HG03354 (cell line): ENCODE measurements at regions not wholly inside any gene's neighbourhood (a gene's known extent, or its start where the extent isn't known, plus 50 kb on each side); places are given as distances from the start of the nearest gene placed in this dataset.
"Not testable (repeated sequence)": the region's sequence is repeated elsewhere in the genome, so short reads cannot be mapped to it uniquely, and the experiment has no call there.

ENCODE experiments used
- ATAC-seq: cut with Tn5 transposase; IDR thresholded peaks from one replicate; pipeline ENCODE4 v1.9.1; 2021; ENCODE audit warnings: mild to moderate bottlenecking; ENCODE audit not compliant: unreplicated experiment, poor library complexity, severe bottlenecking

DNA sequence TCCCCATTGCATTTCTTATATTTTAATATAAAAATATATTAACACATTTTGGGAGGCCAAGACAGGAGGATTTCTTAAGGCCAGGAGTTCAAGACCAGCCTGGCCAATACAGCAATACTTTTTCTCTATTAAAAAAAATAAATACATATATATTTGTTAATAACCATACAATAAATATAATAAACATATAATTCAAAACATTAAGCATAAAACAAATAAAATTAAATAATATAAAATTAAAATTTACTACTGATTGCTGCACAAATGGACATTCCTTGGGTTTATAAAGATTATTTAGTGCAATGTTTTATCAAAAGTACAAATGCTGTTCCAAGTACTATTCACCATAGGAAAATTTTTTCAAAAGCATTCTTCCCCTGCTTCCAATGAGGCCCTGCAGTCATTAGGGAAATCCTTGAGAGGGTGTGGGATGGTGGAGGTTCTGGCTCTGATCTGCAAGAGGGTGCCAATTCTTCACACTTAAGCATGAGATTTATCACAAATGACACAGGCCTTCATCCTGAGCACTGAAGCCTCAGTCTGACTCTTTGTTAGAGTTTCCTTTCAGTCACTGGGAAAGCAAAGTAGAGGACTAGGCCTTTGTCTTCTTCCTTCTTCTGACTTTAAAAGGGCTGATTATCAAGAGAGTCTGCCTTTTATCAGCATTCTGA is 596.7 kb downstream of the EPM2A start:
- ATAC-seq = no peak

DNA sequence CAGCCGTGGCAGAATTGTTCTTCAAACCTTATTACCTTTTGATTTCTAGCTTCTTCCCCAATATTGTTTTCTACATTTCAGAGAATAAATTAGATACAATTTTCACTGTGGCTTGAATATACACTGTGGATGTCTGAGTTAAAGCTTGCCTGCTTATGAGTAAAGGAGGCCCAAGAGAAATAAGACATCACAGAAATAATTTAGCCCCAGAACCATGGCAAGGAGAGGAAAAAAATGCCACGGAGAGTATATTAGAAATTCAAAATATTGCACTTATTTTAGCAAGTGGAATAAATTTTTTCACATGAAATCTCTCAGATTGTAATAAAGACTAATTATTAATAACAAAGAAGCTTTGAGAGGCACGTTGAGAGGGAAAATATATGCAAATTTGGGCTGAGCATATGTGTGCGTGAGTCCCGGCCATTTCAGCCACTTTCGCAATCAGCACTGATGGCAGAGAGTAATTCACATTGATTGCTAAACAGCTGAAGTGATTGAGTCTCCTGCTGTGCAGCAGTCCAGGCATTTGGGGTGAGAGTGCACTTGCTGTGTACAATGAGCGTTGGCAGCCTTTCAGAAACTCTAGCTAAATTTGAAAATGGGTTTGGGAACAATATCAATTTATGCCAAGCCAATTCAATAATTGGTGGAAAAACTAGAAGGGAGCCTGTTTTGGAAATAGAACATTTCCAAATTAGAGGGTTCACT is 596.0 kb downstream of the EPM2A start:
- ATAC-seq = no peak

DNA sequence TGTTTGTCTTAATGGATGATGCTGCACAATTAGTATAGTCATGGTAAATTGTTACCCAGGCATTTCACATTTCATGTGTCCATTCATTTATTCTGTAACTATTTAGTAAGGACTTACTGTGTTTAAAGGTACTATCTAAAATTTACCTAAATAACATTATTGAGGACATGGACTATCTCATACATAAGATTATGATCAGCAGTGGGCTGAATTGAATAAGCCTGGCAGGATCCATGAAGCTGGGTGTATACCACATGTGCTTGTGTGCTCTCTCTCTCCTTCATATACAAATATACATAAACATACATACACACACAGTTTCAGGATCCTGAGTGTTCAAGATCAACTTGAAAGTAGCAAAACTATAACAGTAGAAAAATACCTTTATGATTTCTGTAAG is 595.4 kb downstream of the EPM2A start:
- ATAC-seq = no peak

DNA sequence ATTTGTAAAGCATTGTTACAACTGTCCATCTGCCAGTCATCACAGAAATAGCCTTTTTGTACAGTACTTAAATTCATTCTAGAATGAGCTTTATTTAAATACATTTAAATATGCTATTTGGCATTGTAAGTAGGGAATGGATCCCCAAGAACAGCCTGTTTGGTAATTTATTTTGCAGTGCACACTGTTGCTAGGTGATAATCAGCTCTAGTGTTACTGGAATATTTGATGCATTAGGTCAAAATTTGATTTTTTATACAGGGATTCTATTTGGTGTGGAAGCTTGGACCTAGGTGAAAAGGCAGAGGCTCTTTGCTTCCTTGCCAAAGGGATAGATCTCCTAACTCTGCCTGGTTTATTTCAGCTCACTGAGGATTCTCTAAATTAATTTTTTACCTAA is 593.7 kb downstream of the EPM2A start:
- ATAC-seq = no peak

DNA sequence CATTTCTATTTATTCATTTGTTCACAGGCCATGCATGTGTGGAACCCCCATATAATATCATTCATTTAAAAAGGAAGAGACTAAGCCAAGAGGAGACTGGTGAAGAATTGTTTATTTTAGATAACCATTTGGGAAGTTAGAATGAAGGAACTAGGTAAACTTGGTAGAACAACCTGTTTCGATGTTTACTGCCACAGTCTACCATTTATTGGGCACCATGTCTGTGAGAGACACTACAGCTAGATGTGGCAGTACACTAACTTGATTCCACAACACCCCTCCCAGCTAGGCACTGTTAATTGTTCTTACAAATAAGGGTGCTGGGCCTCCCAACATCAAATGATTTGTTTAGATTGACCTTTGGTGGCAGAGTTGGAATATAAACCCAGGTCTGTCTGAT is 592.4 kb downstream of the EPM2A start:
- ATAC-seq = no peak

DNA sequence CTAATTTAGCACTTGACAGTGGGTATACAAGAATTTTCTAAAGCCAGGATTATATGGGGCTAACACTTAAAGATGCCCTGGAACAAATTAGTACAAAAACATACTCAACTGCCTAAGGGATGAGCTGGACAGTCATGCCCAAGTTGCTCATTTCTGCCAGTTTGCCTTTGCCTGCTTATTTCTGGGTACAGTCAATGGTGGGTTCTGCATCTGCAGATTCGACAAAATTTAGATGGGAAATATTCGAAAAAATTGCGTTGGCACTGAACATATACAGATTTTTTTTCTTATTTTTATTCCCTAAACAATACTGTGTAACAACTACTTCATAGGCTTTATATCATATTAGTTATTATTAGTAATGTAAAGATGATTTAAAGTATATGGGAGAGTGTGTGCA is 591.9 kb downstream of the EPM2A start:
- ATAC-seq = no peak

DNA sequence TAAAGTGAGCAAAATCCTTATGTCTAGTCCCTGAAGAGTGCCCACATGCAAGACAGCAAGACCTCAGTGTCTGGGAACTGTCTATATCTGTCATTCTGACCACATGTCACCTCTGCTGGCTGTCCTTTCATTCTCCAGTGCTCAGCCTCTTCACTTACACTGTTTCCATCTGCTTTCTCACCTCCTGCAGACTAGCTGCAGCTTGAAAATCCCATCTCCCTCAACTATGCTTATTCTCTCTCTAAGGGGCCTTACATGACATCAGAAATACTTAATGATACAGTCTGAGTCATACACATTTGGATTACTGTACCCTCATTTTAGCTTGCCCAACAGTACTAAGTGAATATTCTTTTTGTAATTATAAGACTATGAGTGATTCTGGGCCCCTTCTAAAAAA is 587.8 kb downstream of the EPM2A start:
- no peak for ATAC-seq

DNA sequence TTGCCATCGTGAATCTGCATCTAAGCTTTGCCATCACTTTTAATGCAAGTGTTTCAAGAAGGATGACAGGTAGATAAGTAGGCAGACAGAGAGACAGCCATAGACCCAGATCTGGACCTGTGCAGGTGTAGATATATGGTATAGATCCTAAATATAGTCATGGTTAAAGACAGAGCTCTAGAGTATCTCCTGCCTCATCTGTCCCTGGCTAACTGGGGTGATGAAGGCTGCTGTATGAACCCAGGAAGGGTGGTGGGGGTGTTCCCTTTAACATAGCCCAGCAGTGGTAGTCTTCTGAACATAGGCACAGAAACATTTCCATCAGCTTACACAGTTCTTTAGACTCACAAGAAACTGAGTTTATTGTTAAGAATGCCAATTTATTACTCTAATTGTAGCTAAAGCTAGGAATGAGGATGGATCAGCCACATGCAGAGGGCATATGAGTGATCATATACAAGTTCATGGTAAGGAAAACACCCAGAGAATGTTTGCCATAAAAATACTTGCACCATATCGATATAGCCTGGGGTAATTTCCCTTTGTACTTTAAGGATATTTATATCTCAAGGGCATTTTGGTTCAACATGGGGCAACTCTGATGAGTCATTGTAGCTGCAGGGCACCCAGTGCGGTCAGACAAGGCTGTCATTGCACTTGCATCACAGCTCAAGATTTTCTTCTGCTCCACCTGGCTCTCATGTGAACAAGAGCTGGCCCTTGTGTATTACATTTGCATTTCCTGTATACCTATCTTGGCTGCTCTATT is 587.2 kb downstream of the EPM2A start:
- no peak for ATAC-seq

DNA sequence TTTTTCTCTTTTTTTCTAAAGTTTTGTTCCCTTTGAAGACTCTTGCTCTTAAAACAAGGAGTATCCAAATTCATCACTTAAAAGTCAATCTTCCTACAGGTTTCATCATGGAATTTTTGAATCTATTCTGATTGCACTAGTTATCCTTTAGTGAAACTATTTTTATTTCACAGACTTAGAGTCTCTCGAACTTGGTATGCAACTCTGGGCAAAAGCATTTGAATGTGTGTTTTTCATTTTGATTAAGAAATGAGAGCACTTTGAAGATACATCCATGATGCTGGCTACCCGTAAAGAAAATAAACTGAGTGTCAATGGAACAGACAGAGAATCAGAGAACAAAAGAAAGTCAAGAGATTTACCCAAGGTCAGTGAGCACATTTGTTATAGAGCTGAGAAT is 586.5 kb downstream of the EPM2A start:
- no peak for ATAC-seq

DNA sequence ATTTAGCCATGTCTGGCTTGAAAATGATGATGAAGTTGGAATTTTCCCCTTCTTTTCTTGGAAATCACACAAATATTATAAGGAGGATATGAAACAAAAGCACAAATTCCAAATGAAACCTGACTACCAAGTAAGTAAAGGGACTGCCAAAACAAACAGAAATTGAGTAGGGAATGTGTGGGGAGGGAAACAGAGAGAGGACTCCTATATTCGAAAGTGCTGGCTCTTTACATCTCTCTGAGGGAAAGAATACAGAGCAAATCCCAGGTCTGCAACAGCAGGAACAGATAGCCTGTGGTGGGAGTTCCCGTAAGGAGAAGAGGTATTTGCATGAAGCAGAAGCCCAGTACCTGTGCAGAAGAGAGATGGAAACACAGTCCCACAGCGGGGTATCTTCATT is 583.7 kb downstream of the EPM2A start:
- ATAC-seq = no peak

DNA sequence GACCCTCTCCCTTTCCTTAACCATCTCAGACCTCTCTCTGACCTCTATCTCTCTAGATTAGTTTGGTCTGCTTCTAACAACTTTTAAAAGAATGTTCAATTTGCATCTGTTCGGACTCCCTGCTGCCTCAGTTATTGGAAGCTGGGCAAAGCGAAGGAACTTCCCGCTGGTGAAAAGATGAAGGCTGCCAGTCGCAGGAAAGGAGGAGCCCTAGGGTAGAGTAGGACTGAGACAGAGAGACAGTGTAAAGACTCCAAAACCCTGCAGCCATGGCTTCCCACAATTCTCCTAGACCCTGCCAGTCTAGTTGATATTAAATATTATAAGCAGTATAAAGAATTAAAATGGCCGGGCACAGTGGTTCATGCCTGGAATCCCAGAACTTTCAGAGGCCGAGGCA is 581.8 kb downstream of the EPM2A start:
- no peak for ATAC-seq

DNA sequence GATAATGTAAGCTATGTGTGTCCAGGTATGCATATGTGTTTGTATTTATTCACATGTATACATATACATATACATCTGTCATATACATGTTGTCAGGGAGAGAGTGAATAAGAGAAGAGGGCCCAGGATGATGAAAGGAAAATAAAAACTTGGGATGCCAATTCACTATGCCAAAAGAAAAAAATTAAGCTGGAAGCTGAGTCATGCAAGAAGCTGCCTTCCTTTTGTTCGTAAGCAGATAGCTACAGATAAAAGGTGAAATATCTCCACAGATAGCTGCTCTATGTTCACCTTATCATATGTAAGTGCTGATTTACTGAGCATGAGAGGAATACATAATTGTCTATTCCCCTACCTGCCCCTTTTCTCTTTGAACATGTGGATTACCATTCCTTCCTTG is 579.9 kb downstream of the EPM2A start:
- no peak for ATAC-seq

DNA sequence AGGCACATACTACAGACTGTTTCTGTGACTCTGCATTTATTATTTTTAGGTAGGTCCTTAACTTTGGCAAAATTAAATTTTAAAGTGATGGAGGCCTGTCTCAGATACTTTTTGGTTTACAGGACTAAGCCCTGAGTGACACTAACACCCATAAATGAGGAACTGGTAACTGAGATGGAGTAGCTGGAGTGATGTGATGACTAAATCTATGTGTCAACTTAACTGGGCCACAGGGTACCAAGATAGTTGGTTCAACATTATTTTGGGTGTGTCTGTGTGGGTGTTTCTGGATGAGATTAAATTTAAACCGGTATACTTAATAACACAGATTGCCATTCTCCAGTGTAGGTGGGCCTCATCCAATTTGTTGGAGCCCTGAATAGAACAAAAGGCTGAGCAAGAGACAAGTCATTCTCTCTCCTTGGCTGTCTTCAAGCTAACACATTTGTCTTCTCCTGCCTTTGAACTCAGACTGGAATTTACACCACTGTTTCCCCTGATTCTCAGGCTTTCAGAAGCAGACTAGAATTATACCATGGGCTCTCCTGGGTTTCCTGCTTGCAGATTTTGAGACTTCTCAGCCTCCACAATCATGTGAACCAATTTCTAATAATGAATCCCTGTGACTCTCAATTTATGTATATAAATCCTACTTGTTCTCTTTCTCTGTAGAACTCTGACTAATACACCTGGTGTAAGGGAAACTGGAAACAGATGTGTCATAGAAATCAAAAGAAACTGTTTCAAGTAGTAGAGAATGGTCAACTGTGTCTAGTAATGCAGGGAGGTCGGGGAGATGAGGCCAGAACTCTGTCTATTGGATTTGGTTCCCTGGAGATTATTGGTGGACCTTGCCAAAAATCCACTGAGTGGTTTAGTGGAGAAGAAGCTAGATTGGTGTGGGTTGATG is 579.2 kb downstream of the EPM2A start:
- no peak for ATAC-seq

DNA sequence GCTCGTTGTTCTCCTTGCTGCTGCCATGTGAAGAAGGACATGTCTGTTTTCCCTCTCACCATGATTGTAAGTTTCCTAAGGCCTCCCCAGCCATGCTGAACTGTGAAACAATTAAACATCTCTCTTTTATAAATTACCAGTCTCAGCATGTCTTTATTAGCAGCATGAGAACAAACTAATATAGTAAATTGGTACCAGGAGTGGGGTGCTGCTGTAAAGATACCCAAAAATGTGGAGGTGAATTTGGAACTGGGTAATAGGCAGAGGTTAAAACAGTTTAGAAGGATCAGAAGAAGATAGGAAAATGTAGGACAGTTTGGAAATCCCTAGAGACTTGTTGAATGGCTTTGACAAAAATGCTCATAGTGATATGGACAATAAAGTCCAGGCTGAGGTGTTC is 576.7 kb downstream of the EPM2A start:
- ATAC-seq = not testable (repeated sequence)

DNA sequence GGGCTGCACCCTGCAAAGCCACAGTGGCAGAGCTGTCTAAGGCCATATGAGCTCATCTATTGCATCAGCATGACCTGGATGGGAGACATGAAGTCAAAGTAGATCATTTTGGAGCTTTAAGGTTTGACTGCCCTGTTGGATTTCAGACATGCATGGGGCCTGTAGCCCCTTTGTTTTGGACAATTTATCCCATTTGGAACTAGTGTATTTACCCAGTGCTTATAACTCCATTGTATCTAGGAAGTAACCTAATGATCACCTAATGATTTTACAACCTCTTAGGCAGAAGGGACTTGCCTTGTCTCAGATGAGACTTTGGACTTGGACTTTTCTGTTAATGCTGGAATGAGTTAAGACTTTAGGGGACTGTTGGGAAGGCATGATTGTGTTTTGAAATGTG is 575.4 kb downstream of the EPM2A start:
- ATAC-seq = no peak

DNA sequence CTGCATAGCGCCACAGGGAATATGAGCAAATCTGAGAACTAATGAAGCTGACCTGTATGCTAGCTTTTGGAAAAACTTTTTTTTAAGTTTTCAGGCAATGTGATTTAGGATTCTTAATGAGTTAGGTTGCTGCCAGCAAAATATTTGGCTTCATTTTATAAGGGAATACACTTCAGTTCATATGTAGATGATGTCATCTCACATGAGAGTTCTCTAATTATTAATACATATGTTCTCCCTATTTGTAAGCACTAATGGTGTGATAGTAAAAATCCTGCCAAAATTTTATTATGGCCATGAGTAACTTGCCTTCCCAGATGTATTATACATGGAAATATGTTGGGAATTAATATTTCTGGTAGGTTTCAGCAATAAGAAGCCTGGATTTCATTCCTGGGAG is 573.8 kb downstream of the EPM2A start:
- ATAC-seq = no peak

DNA sequence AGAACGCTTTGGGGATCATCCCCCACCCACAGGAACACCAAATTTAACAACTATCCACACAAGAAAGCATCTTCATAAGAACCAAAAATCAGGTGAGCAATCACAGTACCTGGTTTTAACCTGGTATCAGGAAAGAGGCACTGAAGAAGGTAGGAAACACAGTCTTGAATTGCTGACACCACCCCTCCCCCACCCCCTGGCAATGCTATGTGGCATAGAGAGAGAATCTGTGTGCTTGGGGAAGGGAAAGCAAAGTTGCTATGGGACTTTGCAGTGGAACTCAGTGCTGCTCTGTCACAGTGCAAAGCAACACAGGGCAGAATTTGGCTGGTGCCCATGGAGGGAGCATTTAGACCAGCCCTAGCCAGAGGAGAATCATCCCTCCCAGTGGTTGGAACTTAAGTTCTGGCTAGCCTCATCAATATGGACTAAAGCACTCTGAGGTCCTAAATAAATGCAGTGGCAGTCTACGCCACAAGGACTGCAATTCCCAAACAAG is 565.5 kb downstream of the EPM2A start:
- no peak for ATAC-seq

DNA sequence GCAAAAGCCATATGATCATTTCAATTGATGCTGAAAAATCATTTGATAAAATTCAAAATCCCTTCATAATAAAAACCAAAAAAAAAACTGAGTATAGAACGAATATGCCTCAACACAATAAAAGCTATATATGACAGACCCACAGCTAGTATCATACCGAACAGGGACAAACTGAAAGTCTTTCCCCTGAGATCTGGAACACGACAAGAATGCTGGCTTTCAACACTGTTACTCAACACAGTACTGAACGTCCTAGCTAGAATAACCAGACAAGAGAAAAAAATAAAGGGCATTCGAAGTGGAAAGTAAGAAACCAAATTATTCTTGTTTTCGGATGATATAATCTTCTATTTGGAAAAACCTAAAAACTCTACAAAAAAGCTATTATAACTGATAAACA is 559.9 kb downstream of the EPM2A start:
- ATAC-seq = no peak

DNA sequence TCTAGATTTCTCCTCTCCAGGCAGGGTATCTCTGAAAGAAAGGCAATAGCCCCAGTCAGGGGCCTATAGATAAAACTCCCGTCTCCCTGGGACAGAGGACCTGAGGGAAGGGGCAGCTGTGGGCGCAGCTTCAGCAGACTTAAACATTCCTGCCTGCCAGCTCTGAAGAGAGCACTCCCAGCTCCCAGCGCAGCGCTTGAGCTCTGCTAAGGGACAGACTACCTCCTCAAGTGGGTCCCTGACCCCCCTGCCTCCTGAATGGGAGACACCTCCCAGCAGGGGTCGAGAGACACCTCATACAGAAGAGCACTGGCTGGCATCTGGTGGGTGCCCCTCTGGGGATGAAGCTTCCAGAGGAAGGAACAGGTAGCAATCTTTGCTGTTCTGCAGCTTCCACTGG is 556.9 kb downstream of the EPM2A start:
- no peak for ATAC-seq
